H1 (cell line): ENCODE measurements at regions not wholly inside any gene's neighbourhood (a gene's known extent, or its start where the extent isn't known, plus 50 kb on each side); places are given as distances from the start of the nearest gene placed in this dataset.

ENCODE experiments used
- CTCF ChIA-PET: fragments of 300-600 bp; sonication (Branson Sonifier 250); formaldehyde crosslinking; loops from one replicate; lab custom pipeline; 2021; ENCODE audit not compliant: partially characterized antibody; lab: Charles Lee
- POLR2A ChIA-PET: fragments of 300-600 bp; sonication (Branson Sonifier 250); formaldehyde crosslinking; loops from one replicate; lab custom pipeline; 2021; ENCODE audit warnings: inconsistent platforms; ENCODE audit not compliant: partially characterized antibody; lab: Charles Lee
- DNase-seq, 2 experiments: peaks; one replicate each; pipeline versions ENCODE4 v3.0.0 to v3.0.0-alpha.2; 2010 to 2022; ENCODE audit warnings: low spot score in 2 of 2, low read depth in 1 of 2, mixed read lengths in 1 of 2
- FAIRE-seq: peaks from 2 replicates; lab custom pipeline; 2011; peaks lifted over from hg19 to GRCh38; lab: Jason Lieb, UNC
- H2AFZ ChIP-seq: 2 replicates; pipeline ENCODE4 v1.8.1; 2012; ENCODE audit warnings: low read length, inconsistent platforms
- H2AK5ac ChIP-seq: 2 replicates; pipeline ENCODE4 v1.6.1; 2013; ENCODE audit warnings: low read depth, low read length
- H2BK120ac ChIP-seq: replicated peaks from 2 replicates; pipeline ENCODE3; 2013; ENCODE audit warnings: low read depth, low read length, inconsistent platforms
- H2BK12ac ChIP-seq: 2 replicates; pipeline ENCODE4 v1.6.1; 2013; ENCODE audit warnings: low read depth, low read length
- H2BK15ac ChIP-seq: 2 replicates; pipeline ENCODE4 v1.6.1; 2013; ENCODE audit warnings: low read length
- H2BK20ac ChIP-seq: 2 replicates; pipeline ENCODE4 v1.6.1; 2013; ENCODE audit warnings: low read length
- H2BK5ac ChIP-seq: 2 replicates; pipeline ENCODE4 v1.6.1; 2013; ENCODE audit warnings: low read depth, low read length
- H3K14ac ChIP-seq: 2 replicates; pipeline ENCODE4 v1.6.1; 2013; ENCODE audit warnings: inconsistent platforms; ENCODE audit not compliant: insufficient read length
- H3K18ac ChIP-seq: 2 replicates; pipeline ENCODE4 v1.6.1; 2013; ENCODE audit warnings: low read length; ENCODE audit errors: extremely low read depth
- H3K23ac ChIP-seq: 2 replicates; pipeline ENCODE4 v1.6.1; 2013; ENCODE audit warnings: inconsistent platforms; ENCODE audit not compliant: insufficient read length
- H3K23me2 ChIP-seq: 2 replicates; pipeline ENCODE4 v1.6.1; 2013; ENCODE audit warnings: low read depth, low read length
- H3K27ac ChIP-seq: 2 replicates; pipeline ENCODE4 v1.6.1; 2011; ENCODE audit warnings: low read depth, low read length, inconsistent platforms
- H3K27me3 ChIP-seq, 4 experiments: replicated peaks in 1 of 4; 1 replicate in 1 of 4; 2 replicates in 3 of 4; pipeline versions ENCODE4 v1.6.1 to v1.8.1; 2011 to 2013; ENCODE audit warnings: low read length in 3 of 4, mild to moderate bottlenecking in 3 of 4, inconsistent platforms in 2 of 4, mixed read lengths in 2 of 4, moderate library complexity in 1 of 4; ENCODE audit not compliant: control insufficient read depth in 3 of 4, insufficient read depth in 3 of 4; ENCODE audit errors: extremely low read depth in 1 of 4
- H3K36me3 ChIP-seq, 4 experiments: 2 replicates each; pipeline versions ENCODE4 v1.6.1 to v1.8.1; 2011 to 2013; ENCODE audit warnings: mild to moderate bottlenecking in 4 of 4, low read length in 3 of 4, moderate library complexity in 2 of 4, control low read depth in 1 of 4, inconsistent platforms in 1 of 4; ENCODE audit not compliant: insufficient read depth in 4 of 4, control insufficient read depth in 2 of 4
- H3K4ac ChIP-seq: replicated peaks from 2 replicates; pipeline ENCODE3; 2013; ENCODE audit warnings: low read length, low read depth, mixed read lengths, inconsistent platforms; ENCODE audit not compliant: insufficient read length
- H3K4me1 ChIP-seq, 4 experiments: replicated peaks in 1 of 4; 1 replicate in 1 of 4; 2 replicates in 3 of 4; pipeline versions ENCODE4 v1.6.1 to v1.8.1; 2011 to 2013; ENCODE audit warnings: low read length in 3 of 4, inconsistent platforms in 2 of 4, mixed read lengths in 1 of 4; ENCODE audit not compliant: insufficient read depth in 4 of 4, control insufficient read depth in 3 of 4
- H3K4me2 ChIP-seq, 2 experiments: 2 replicates each; pipeline versions ENCODE4 v1.6.1 to v1.8.1; 2011 to 2013; ENCODE audit warnings: low read depth in 2 of 2, low read length in 2 of 2, control low read depth in 1 of 2, inconsistent platforms in 1 of 2, mild to moderate bottlenecking in 1 of 2; ENCODE audit not compliant: insufficient read depth in 1 of 2
- H3K4me3 ChIP-seq, 4 experiments: fragments of 200-600, 300-600 bp in 1 of 4; sonication (generic), shearing (Covaris generic), sonication (Bioruptor Twin) in 1 of 4; 2 replicates each; pipeline versions ENCODE4 v1.5.1 to v1.8.1; 2011 to 2016; ENCODE audit warnings: low read length in 4 of 4, low read depth in 3 of 4, control low read depth in 2 of 4, inconsistent platforms in 2 of 4, mild to moderate bottlenecking in 2 of 4, mixed read lengths in 1 of 4, moderate library complexity in 1 of 4; ENCODE audit not compliant: insufficient read depth in 2 of 4; ENCODE audit errors: extremely low read depth in 1 of 4
- H3K56ac ChIP-seq: replicated peaks from 2 replicates; pipeline ENCODE3; 2013; ENCODE audit warnings: low read depth, mild to moderate bottlenecking, mixed read lengths, low read length, inconsistent platforms; ENCODE audit not compliant: insufficient read length
- H3K79me1 ChIP-seq: 2 replicates; pipeline ENCODE4 v1.6.1; 2013; ENCODE audit warnings: low read depth, low read length, control low read depth
- H3K79me2 ChIP-seq, 2 experiments: 2 replicates each; pipeline versions ENCODE4 v1.6.1 to v1.8.1; 2012 to 2013; ENCODE audit warnings: low read length in 2 of 2, mild to moderate bottlenecking in 2 of 2, inconsistent platforms in 1 of 2; ENCODE audit not compliant: insufficient read depth in 2 of 2, control insufficient read depth in 1 of 2
- H3K9ac ChIP-seq, 4 experiments: replicated peaks in 1 of 4; 1 replicate in 1 of 4; 2 replicates in 3 of 4; pipeline versions ENCODE4 v1.6.1 to v1.8.1; 2011 to 2013; ENCODE audit warnings: low read depth in 3 of 4, low read length in 3 of 4, control low read depth in 2 of 4, mild to moderate bottlenecking in 2 of 4, moderate library complexity in 2 of 4, inconsistent platforms in 1 of 4; ENCODE audit errors: extremely low read depth in 1 of 4
- H3K9me3 ChIP-seq, 2 experiments: 2 replicates each; pipeline versions ENCODE4 v1.6.1 to v1.8.1; 2012 to 2013; ENCODE audit warnings: mild to moderate bottlenecking in 2 of 2, moderate library complexity in 2 of 2, control low read depth in 1 of 2, inconsistent platforms in 1 of 2, low read depth in 1 of 2, low read length in 1 of 2, mixed read lengths in 1 of 2; ENCODE audit not compliant: insufficient read depth in 2 of 2
- H4K20me1 ChIP-seq, 2 experiments: replicated peaks in 1 of 2; 2 replicates each; pipeline versions ENCODE3 to v1.8.1; 2011 to 2013; ENCODE audit warnings: inconsistent platforms in 2 of 2, low read length in 2 of 2, mild to moderate bottlenecking in 1 of 2; ENCODE audit not compliant: insufficient read depth in 2 of 2, control insufficient read depth in 1 of 2
- H4K5ac ChIP-seq: 2 replicates; pipeline ENCODE4 v1.6.1; 2013; ENCODE audit warnings: low read length, low read depth, mixed read lengths, inconsistent platforms; ENCODE audit not compliant: insufficient read length
- H4K8ac ChIP-seq: 2 replicates; pipeline ENCODE4 v1.8.0; 2013; ENCODE audit warnings: mild to moderate bottlenecking, moderate library complexity, low read length, inconsistent platforms; ENCODE audit not compliant: insufficient read depth; ENCODE audit errors: extremely low read depth
- H4K91ac ChIP-seq: replicated peaks from 2 replicates; pipeline ENCODE3; 2013; ENCODE audit warnings: low read length, mixed read lengths, inconsistent platforms; ENCODE audit not compliant: insufficient read length
- EZH2 ChIP-seq: fragments of 200-600 bp; sonication (generic); IDR thresholded peaks from 2 replicates; pipeline ENCODE4 v1.7.1; 2012; ENCODE audit warnings: low read depth, mild to moderate bottlenecking, moderate library complexity, low read length, inconsistent platforms; ENCODE audit not compliant: severe bottlenecking
- WGBS, 2 experiments: shearing (Covaris generic) in 1 of 2; methylation state at CpG; one replicate each; pipeline versions ENCODE4 v1.1.6 to v1.1.7; 2013 to 2015; ENCODE audit warnings: low lambda C conversion rate in 2 of 2, mixed read lengths in 2 of 2, inconsistent platforms in 1 of 2, low coverage in 1 of 2, missing lambda C conversion rate in 1 of 2; ENCODE audit not compliant: insufficient replicate concordance in 2 of 2, insufficient coverage in 1 of 2, insufficient read length in 1 of 2; ENCODE audit errors: extremely low coverage in 1 of 2, missing lambda C conversion rate in 1 of 2; 5-methylcytosine and 5-hydroxymethylcytosine counted together

DNA sequence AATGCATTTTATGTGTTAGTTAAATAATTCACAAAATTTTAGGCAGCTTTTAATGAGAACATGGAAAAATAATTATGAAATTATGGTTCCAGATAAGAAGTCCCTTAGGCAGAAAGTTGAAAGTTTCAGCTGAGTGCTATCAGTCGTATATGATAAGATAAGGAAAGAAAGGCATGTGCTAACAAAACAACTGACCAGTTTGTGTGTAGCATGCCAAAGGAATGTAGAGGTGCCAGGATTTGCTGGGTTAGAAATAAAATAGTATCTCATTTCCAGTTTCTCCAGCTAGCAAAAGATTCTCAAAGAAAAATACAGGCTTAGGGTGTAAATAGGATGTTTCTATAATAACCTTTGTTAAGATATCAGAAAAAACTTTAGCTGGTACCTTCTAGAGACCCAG is 1044.5 kb upstream of the CDH8 start:
- no peak for DNase-seq
- Histone ChIP-seq H3K14ac (no peak overlapping the region), H2AK5ac (no peak overlapping the region), H2BK120ac (no peak overlapping the region), H3K27me3 (no peaks in the 10 kb centered on the region), H4K91ac (no peak overlapping the region), H2BK12ac (no peak overlapping the region), H3K18ac (no peak overlapping the region), H3K79me2 (no peaks in the 10 kb centered on the region), H3K4me1 (no peaks in the 10 kb centered on the region), H3K79me1 (no peaks in the 10 kb centered on the region), H3K4me3 (no peak overlapping the region), H3K4me2 (no peak overlapping the region), H2BK15ac (no peak overlapping the region), H3K9me3 (no peaks in the 10 kb centered on the region), H3K36me3 (no peaks in the 10 kb centered on the region), H2BK5ac (no peak overlapping the region), H4K5ac (no peak overlapping the region), H3K9ac (no peak overlapping the region), H3K4ac (no peak overlapping the region), H3K23me2 (no peaks in the 10 kb centered on the region), H3K27ac (no peak overlapping the region), H4K20me1 (no peaks in the 10 kb centered on the region), H4K8ac (no peak overlapping the region), H3K56ac (no peak overlapping the region), H3K23ac (no peak overlapping the region), H2AFZ (no peak overlapping the region), H2BK20ac (no peak overlapping the region)
- ChIA-PET POLR2A (no interaction called here), CTCF (no interaction called here)
- FAIRE-seq = no peak
- no peak for TF ChIP-seq EZH2
- WGBS, 2 experiments = 96% methylated on average over 1 of the region's 1 CpG; no CpG with 5 or more reads in 1 of the 2 experiments
